HG03097 (cell line): ENCODE measurements at regions not wholly inside any gene's neighbourhood (a gene's known extent, or its start where the extent isn't known, plus 50 kb on each side); places are given as distances from the start of the nearest gene placed in this dataset.

Source experiments
- ATAC-seq: cut with Tn5 transposase; IDR thresholded peaks from one replicate; pipeline ENCODE4 v1.9.1; 2021; ENCODE audit not compliant: unreplicated experiment, low FRiP score

DNA sequence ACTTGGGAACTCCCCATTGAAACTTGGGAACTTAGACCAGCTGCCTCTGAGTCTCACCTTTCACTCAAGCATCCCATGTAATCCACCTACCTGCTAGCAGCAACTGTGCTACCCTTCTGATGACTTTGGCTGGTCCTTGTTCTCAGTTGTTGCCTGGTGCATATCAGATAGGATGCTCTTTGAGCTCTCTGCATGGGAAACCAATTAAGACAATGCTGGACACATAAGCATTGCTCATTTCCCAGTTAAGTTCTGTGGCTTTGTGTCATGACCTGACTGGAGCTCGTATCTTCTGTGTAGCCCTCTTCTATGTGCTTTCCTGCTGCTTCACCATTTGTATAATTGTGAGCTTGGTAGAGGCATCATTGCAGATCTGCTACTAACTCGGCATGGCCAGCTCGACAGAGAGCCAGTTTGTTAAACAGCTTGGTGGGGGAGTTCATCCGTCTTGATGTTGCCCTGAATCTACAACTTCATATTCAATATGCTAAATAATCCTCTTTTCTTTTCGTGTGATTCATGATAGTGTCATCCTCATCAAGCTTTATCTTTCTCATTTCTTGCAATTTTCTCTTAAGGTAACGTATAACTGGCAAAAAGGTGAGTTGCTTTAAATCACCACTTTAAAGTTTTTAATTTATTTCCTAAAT lies 447.5 kb upstream of the SLC14A2 start:
- ATAC-seq = no peak

DNA sequence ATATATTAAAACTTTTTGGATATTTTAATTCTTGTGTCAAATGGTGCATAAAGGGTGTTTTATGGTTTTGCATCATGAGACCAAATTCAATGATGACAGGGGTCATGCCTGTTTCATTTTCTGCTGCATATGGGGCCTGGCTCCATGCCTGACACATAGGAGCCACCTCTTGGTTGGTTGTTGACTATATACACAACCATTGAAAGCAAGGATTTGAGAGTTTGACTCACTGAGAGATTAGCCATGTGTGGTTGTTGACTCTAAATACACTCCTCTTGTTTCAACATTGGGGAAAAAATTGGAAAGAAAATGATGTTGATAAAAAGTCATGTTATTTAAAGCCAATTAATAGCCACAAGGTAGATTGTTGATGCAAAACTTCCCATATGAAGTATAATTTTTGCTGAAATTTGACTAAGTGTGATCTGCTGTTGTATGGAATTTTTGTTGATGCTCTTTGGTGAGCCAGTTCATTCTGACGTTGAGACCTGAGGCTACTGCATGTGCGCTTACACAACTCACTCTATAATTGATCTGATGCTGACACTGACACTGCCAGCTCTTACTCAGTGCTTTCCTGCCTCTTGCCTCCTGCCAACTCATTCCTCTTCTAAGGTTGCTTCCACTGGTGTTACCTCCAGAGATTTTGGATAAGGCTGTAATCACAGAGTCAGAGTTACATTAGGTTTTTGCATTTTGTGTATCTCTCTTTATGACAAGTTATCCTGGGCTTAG lies 446.2 kb upstream of the SLC14A2 start:
- ATAC-seq = no peak

DNA sequence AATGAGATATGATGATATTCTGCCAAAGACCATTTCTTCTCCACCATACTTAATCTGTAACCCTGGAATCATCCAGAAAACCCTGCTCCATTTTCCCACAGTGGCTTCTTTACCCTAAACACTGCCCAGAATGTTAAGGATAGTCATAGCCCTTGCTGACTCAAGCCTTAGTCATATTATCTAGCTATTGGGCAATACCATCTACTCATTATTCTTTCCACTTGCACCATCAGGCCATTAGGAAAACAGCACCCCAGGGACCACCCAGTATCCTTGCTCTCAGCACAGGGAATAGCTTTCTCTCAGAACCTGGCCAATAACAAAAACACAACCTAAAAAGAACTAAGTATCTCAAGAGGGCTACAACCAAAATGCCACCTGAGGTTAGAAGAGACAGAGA lies 445.7 kb upstream of the SLC14A2 start:
- no peak for ATAC-seq

DNA sequence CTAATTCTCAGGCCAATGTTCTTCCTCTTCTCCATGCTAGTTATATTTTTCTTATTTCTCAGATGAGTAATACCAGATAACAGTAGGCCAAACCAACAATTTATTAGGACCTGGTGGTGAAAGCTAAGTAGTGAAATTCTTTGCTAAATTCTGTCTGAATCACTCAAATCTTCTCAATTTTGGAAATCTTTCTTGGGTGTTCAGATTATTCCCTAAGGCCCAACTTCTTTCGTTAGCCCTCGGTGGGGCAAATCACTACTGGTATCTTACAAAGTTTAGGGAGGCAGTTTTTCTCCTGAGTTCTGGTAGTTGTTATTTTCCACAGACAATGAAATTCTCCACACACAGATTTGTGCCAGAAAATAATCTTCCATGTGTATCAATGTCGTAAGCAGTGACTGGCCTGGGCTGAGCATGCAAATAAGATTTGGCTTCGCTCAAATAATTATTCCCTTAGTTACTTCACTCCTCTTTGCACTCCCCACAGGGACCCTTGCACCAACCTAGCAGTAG lies 443.5 kb upstream of the SLC14A2 start:
- ATAC-seq = no peak

DNA sequence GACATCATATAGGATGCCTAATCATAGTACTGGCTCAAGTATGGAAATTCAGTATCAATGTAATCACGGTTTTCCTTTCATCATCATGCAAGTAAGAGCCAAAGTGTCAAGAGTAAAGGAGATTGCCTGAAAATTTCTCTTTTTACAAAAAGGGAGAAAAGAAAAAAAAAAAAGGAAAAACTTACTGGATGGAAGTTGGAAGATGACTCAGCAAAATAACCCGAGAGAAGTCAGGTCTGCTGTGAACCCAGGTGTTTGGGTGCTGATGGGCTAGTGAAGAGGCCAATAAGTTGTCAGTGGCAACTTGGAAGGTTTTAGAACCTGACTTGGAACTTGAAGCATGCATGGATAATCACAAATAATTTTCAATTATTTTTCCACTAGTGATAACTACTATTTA lies 441.9 kb upstream of the SLC14A2 start:
- no peak for ATAC-seq

DNA sequence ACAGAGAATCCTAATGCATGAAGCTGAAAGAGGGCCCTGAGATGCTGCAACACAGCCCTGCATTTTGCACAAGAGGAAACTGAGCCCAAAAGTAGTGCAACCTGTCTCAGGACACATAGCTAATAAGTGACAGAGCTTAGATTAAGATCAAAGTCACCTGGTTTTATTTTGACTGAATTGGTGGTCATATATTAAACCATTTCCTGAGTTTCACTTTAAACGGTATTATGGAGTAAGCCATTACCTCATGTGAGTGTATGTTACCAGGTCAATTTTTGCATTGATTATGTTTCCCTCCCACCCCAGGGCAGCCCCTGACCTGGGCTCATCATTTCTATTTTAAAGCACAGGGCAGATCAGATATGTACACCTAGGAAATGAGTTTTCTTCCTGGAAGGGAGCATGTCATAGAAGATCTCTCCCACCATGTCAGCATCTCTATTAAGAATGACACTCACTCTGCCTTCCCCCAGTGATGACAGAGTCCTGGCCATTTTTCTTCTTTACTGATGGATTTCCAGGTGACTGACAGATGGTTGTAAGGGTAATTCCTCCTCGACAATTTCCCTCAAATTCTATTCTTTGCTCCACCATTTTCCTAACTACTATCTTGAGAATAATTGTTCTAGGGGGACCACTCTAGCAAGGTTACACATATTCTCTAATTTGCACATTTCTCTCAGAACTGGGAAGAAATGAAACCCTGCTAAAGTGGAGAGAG lies 441.3 kb upstream of the SLC14A2 start:
- peak; percentile 91 for ATAC-seq

DNA sequence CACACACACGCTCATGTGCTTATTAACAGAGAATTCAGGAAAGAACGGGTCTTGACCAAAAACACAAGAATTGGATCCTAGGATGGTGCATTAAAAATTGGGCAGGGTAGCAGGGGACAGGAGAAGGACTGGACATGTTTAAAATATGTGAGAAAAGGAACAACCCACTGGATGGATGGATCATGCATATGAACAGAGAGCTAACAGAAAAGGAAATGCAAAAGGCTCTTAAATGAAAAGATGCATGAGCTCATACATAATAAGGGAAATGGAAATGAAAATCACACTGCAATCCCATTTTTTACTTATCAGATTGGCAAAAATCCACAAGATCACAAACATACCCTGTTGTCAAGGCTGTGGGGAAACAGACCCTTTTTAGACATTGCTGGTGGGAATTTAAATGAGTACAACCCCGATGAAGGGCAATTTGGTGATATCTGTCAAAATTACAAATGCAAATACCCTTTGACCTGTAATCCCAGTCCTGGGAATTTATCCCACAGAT lies 440.6 kb upstream of the SLC14A2 start:
- ATAC-seq = no peak

DNA sequence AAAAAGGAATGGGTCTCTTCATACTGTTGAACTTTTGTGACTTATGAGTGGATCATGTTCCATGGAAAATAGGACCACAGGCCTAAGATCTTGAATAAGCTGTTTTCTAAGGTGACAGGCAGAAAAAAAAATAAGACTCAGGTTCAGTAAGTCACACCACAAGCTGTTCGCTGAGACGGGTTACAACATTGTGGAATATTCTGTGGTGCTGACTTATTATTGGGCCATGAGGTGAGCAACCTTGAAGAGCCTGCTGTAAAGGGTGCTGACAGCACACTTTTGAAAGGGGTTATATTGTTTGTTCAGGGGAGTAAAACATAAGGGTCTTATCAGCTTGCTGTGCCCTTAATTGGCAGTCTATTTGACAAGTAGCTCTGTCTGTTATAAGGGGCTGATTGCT lies 439.8 kb upstream of the SLC14A2 start:
- no peak for ATAC-seq

DNA sequence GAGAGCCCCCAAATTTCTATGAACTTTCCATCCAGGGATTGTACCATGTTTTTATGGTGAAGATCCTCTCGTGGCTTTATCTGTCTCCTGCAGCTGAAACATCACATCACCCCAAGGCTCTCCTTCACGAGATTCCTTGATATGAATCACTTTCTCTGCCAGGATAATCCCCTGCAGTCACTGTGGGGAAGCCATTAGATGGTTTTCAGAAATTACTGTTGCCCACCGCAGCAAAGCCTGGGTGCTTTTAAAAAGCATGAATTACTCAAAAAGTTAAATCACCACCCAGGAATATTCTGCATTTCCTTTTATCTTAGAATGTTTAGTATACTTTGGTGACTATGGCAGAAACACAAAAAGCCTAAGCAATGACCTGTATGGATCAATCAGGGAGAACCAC lies 428.4 kb upstream of the SLC14A2 start:
- ATAC-seq = no peak

DNA sequence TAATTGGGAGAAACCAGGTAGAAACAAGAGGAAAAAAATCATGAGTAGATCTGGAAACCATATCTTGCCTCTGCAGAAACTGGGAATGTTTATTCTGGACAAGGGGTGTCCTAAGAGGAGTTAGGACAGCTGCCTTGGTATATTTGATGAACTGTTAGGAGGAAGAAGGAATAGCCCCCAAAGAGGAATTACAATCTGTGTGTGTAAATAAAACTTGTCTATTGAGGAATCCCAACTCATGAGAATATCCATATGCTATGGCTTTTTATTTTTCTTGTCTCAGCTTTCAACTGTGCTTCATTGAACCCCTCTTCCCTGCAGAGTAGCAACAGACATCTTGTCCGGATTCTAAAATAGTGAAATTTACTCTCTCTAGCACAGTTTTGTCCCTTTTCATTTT lies 423.5 kb upstream of the SLC14A2 start:
- no peak for ATAC-seq

DNA sequence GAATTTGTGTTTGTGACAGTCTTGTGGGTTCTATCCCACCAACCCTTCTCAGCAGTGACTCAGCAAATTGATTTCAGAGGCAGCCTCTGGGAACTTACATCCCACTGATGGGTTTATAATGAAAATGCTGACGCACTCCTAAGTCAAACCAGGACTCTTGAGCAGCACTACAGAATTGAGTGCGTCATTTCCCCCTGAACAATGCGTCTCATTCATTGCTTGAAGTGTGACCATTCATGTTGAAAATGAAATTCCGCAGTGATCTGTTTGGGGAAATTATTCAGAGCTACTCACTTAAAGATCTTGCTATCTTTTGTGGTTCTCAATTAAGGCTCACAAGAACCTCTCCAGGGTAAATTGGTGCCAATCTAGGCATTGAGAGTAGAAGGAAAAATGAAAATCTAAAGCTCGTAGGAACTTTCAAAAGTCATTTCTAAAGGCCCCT lies 417.7 kb upstream of the SLC14A2 start:
- ATAC-seq = peak; percentile 99

DNA sequence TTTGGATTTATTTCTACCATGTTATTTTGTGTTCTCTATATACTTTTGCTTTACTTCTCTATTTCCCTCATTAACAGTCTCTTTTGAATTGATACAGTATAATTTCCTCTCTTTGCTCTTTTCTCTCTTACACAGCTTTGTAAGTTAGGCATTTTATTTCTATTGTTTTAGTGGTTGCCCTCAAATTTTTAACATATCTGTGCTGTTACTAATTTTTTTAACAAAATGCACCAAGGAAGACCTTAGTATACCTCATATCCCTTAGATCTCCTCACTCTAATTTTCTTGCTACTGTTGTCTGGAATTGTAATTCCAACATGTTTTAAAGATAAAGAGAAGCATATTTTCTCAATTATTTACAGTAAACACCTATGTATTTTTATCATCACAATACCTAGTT lies 416.8 kb upstream of the SLC14A2 start:
- ATAC-seq = no peak

DNA sequence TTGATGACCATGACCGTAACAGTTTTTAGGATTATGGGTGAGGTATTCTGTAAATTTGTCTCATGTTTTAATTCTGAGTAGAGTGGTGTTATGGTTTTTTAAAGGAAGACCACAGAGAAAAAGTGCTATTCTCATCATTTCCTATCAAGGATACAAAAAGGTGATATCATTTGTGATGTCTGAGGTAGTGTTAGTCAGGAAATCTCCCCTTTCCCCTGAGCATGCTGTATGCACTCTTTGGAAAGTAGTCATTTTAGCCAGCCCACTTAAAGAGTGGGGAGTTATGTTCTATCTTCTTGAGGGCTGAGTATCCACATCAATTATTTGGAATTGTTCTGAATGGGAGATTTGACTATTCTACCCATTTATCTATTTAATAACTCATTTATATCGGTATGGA lies 414.2 kb upstream of the SLC14A2 start:
- ATAC-seq = no peak

DNA sequence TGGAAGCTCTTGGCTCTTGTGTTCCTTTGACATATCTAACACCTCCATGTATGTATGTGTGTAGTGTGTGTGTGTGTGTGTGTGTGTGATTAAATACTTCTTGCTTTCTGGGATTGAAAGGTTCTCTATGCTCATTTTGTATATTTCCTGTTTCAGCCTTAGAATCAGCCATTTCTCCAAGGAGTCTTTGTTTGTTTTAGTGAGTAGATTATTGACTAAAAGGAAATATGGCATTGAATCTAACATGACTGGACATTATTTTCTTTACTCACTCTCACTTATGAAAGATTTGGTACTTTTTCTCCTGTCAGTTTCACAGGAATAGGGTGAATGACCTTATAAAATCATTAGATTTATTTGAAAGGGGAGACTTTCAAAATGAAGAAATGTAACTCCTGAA lies 413.8 kb upstream of the SLC14A2 start:
- ATAC-seq = no peak

DNA sequence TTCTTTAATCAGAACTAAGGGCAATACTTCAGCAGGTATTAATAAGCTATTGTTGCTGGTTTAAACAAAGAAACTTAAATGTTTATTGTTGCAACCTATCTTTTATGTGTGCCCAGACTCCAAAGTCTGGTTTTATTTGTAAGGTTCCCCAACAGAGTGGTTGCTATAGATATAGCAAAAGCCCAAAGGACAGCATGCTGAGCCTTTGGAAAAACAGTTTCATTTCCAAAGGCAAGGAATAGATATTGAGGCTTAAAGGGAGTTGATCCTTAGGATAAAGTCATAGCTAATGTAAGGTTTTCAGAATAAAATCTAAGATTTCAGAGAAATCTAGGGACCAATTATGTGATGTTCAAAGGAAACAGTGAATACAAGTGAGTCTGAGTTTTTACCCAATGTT lies 413.2 kb upstream of the SLC14A2 start:
- no peak for ATAC-seq

DNA sequence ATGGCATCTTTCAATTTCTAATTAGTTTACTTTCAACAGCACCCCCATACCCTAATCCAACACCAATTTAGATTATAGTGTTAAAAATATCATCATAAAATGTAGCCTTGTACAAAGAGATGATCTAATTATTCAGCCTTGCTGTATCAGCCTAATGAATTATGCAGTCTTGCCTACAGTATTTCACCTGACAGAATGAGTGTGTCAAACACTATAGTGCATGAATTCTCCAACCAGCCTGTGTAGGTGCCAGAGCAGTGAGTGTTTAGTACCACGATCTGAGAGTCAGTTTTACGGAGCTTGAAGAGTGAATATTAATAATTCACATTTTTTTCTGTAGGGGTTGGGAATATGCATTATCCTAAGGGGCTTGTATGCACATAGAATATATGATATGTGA lies 411.6 kb upstream of the SLC14A2 start:
- no peak for ATAC-seq

DNA sequence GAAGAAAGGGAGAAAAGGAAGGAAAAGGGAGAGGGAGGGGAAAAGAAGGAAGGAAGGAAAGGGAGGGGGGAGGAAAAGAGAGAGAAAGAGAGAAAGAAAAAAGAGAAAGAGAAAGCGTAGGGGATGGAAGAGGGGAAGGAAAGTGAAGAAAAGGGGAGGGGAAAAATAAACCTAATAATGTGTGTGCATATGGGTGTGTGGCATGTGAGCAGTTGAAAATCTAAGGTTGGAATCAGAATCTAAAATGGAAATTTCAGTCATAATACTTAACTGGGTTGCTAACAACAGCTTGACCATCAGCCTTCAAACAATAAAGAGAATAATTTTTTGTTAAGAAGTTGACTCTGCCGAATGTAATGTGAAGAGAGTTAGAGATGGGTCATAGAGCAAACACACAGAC lies 407.9 kb upstream of the SLC14A2 start:
- ATAC-seq = no peak

DNA sequence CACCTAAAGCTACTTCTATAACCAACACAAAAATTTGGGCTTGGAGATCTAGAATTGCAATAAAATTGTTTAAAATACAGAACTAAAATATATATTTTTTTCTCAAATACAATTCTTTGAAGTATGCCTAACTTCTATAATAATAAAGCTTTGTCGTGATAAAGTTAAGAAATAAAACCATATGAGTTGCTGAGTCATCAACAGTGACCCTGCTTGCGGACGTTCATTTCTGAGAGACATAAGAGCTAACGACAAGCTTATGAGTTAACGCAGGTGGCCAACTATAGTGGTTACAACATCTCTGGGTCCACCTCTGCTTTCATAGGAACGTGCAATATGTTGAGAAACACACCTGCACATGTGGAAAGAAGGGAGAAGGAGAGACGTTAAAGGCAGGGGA lies 407.1 kb upstream of the SLC14A2 start:
- ATAC-seq = no peak

DNA sequence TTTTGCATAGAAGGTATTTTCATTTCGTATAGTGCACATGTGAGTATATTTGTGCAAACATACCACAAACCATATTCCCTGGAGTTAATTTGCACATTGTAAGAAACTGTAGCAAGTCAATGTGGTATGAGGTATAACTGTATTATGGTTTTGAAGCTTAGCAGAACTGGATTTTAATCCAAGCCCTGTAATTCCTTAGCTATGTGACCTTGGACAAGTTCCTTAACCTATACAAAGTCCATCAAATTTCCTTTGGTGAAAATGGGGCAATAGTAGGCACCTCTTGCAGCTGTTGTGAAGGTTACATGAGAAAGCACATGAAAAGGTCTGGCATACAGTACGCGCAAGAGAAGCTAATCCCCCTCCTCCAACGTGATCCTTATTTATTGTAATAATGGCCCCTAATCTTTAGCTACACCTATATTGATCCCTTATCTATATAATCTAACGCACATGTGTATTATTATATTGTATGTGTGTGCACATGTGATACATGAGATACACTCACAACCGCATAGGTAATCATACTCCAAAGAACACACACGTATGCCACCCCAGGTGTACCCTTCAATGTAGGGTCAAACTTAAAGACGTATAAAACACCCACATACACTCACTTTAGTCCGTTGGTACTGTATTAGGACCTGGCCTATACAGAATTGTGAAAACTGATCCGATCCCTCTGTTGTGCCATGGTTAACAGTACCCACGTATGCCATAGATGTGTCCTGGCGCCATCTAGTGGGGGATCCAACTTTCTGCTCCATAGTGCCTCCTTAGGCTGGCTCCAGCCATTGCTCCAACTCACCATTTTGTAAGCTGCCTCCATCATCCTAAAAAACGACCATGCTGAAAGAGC lies 402.9 kb upstream of the SLC14A2 start:
- ATAC-seq = peak; percentile 97

DNA sequence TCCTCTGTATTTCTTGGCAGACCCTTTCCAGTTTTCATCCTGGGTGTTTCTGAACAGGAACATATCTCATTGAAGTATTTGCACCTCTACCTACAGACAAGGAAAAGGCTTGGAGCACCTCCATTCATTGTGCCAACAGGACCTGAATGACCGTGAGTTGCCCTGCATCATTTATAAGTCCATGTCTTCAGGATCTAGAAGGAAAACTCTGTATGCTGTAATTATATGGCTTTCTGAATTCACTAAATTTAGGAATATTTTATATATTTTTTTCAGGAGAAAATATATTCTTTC lies 402.3 kb upstream of the SLC14A2 start:
- ATAC-seq = peak; percentile 17

DNA sequence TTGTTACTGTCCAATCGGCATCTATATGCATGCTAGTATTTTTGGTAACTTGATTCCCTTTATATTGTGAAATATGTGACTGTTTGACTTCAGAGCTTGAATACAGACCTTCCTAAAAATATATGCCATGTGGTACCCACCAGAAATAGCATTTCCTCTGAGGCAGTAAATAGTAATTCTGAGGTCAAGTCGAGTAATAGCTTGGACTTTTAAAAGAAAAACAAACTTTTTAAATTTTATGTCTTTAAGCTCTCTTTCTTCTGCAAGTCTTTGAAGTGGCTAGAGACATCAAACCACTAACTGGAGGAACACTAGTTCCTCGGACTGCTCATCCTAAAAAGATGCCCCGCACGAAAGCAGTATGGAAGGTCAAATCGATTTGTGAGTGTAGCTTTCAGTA lies 396.8 kb upstream of the SLC14A2 start:
- no peak for ATAC-seq
